ENCODE measurements at regions not wholly inside any gene's neighbourhood (a gene's known extent, or its start where the extent isn't known, plus 50 kb on each side); places are given as distances from the start of the nearest gene placed in this dataset.

- TF ChIP-seq POLR2A (IDR thresholded peaks at IDR 0.05; ENCODE audit: low read length) (no peak), GATA1 (IDR thresholded peaks at IDR 0.05; ENCODE audit: low read depth, low read length) (no peak)
These were observed 433.0 kb upstream of the POU3F3 start for GRCh38 chr2:104420953-104421352.
